ENCODE measurements at regions not wholly inside any gene's neighbourhood (a gene's known extent, or its start where the extent isn't known, plus 50 kb on each side); places are given as distances from the start of the nearest gene placed in this dataset.

GRCh38 chr4:165784672-165785071 lies 88.4 kb upstream of the TLL1 start:
- Histone ChIP-seq H3K9me3 (ENCODE audit: insufficient read depth, low read depth, low read length) (no peaks in the 10 kb centered on the region), H3K79me2 (ENCODE audit: insufficient read depth, low read length) (no peaks in the 10 kb centered on the region), H2AFZ (ENCODE audit: low read length) (no peak overlapping the region), H3K9me2 (replicated peaks; ENCODE audit: low read depth, low read length) (no peaks in the 10 kb centered on the region), H3F3A (ENCODE audit: low read depth) (no peaks in the 10 kb centered on the region), H3K4me1 (ENCODE audit: insufficient read depth, low read length, poor library complexity, severe bottlenecking) (no peaks in the 10 kb centered on the region), H3K36me3 (ENCODE audit: insufficient read depth, low read length) (no peaks in the 10 kb centered on the region), H3K4me2 (ENCODE audit: low read depth, low read length, poor library complexity, severe bottlenecking) (no peak overlapping the region), H3K9ac (ENCODE audit: low read depth, low read length, poor library complexity, severe bottlenecking) (no peak overlapping the region), H4K20me1 (ENCODE audit: insufficient read depth, low read length, poor library complexity, severe bottlenecking) (no peaks in the 10 kb centered on the region), H3K27me3 (ENCODE audit: insufficient read depth, low read length, poor library complexity, severe bottlenecking) (no peaks in the 10 kb centered on the region), H3K4me3 (ENCODE audit: low read length, poor library complexity, severe bottlenecking) (no peak overlapping the region)
- no peak for TF ChIP-seq EZH2phosphoT487 (IDR thresholded peaks at IDR 0.05; ENCODE audit: borderline replicate concordance)
- TF ChIP-seq, protein P1, sequence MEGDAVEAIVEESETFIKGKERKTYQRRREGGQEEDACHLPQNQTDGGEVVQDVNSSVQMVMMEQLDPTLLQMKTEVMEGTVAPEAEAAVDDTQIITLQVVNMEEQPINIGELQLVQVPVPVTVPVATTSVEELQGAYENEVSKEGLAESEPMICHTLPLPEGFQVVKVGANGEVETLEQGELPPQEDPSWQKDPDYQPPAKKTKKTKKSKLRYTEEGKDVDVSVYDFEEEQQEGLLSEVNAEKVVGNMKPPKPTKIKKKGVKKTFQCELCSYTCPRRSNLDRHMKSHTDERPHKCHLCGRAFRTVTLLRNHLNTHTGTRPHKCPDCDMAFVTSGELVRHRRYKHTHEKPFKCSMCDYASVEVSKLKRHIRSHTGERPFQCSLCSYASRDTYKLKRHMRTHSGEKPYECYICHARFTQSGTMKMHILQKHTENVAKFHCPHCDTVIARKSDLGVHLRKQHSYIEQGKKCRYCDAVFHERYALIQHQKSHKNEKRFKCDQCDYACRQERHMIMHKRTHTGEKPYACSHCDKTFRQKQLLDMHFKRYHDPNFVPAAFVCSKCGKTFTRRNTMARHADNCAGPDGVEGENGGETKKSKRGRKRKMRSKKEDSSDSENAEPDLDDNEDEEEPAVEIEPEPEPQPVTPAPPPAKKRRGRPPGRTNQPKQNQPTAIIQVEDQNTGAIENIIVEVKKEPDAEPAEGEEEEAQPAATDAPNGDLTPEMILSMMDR (conservative IDR thresholded peaks at IDR 0.05; ENCODE audit: low read length), result no peak

DNA sequence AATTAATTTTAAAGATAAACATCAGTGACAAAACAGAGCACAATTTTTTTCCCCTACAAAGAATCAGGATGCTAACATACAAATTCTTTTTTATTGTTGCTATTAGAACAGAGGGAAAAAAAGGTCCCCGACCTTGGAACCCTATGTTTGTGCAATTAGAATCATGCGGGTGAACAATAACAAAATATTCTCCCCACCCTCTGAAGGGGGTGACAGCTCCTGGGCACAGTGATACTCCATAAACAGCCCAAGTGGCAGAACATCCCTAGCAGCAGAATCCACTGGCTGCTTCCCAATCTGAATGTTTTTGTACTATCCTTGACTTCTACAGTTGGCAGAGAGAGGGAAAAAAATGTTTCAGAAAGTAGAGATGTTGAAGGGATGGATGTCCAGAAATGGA lies 87.7 kb upstream of the TLL1 start:
- H3K9me3 ChIP-seq (ENCODE audit: insufficient read depth, low read depth, low read length), result no peaks in the 10 kb centered on the region
- TF ChIP-seq EZH2phosphoT487 (IDR thresholded peaks at IDR 0.05; ENCODE audit: borderline replicate concordance), result no peak
- TF ChIP-seq, protein P1 (conservative IDR thresholded peaks at IDR 0.05; ENCODE audit: low read length), result no peak
- no peak overlapping the region for H3K4me3 ChIP-seq (ENCODE audit: low read length, poor library complexity, severe bottlenecking)
- H3F3A ChIP-seq (ENCODE audit: low read depth), result no peaks in the 10 kb centered on the region
- no peaks in the 10 kb centered on the region for H3K79me2 ChIP-seq (ENCODE audit: insufficient read depth, low read length)
- no peak overlapping the region for H3K4me2 ChIP-seq (ENCODE audit: low read depth, low read length, poor library complexity, severe bottlenecking)
- H3K4me1 ChIP-seq (ENCODE audit: insufficient read depth, low read length, poor library complexity, severe bottlenecking), result no peaks in the 10 kb centered on the region
- H3K36me3 ChIP-seq (ENCODE audit: insufficient read depth, low read length), result no peaks in the 10 kb centered on the region
- H3K9me2 ChIP-seq (replicated peaks; ENCODE audit: low read depth, low read length), result no peaks in the 10 kb centered on the region
- H4K20me1 ChIP-seq (ENCODE audit: insufficient read depth, low read length, poor library complexity, severe bottlenecking), result no peaks in the 10 kb centered on the region
- no peaks in the 10 kb centered on the region for H3K27me3 ChIP-seq (ENCODE audit: insufficient read depth, low read length, poor library complexity, severe bottlenecking)
- H2AFZ ChIP-seq (ENCODE audit: low read length), result no peak overlapping the region
- H3K9ac ChIP-seq (ENCODE audit: low read depth, low read length, poor library complexity, severe bottlenecking), result no peak overlapping the region

- Histone ChIP-seq H3K4me3 (ENCODE audit: low read length, poor library complexity, severe bottlenecking) (no peak overlapping the region), H2AFZ (ENCODE audit: low read length) (no peak overlapping the region), H3K36me3 (ENCODE audit: insufficient read depth, low read length) (no peaks in the 10 kb centered on the region), H3K9me2 (replicated peaks; ENCODE audit: low read depth, low read length) (no peaks in the 10 kb centered on the region), H3F3A (ENCODE audit: low read depth) (no peaks in the 10 kb centered on the region), H3K79me2 (ENCODE audit: insufficient read depth, low read length) (no peaks in the 10 kb centered on the region), H3K27me3 (ENCODE audit: insufficient read depth, low read length, poor library complexity, severe bottlenecking) (no peaks in the 10 kb centered on the region), H3K9ac (ENCODE audit: low read depth, low read length, poor library complexity, severe bottlenecking) (no peak overlapping the region), H4K20me1 (ENCODE audit: insufficient read depth, low read length, poor library complexity, severe bottlenecking) (no peaks in the 10 kb centered on the region), H3K9me3 (ENCODE audit: insufficient read depth, low read depth, low read length) (no peaks in the 10 kb centered on the region), H3K4me1 (ENCODE audit: insufficient read depth, low read length, poor library complexity, severe bottlenecking) (no peaks in the 10 kb centered on the region), H3K4me2 (ENCODE audit: low read depth, low read length, poor library complexity, severe bottlenecking) (no peak overlapping the region)
- TF ChIP-seq EZH2phosphoT487 (IDR thresholded peaks at IDR 0.05; ENCODE audit: borderline replicate concordance), result no peak
- TF ChIP-seq, protein P1 (conservative IDR thresholded peaks at IDR 0.05; ENCODE audit: low read length), result no peak
Measured at GRCh38 chr4:165787516-165788274, 85.3 kb upstream of the TLL1 start.
